HG03135 (cell line): ENCODE measurements at regions not wholly inside any gene's neighbourhood (a gene's known extent, or its start where the extent isn't known, plus 50 kb on each side); places are given as distances from the start of the nearest gene placed in this dataset.
"Not testable (repeated sequence)": the region's sequence is repeated elsewhere in the genome, so short reads cannot be mapped to it uniquely, and the experiment has no call there.

Source experiments
- ATAC-seq: cut with Tn5 transposase; IDR thresholded peaks from one replicate; pipeline ENCODE4 v1.9.1; 2021; ENCODE audit warnings: mild to moderate bottlenecking, moderate library complexity; ENCODE audit not compliant: unreplicated experiment

DNA sequence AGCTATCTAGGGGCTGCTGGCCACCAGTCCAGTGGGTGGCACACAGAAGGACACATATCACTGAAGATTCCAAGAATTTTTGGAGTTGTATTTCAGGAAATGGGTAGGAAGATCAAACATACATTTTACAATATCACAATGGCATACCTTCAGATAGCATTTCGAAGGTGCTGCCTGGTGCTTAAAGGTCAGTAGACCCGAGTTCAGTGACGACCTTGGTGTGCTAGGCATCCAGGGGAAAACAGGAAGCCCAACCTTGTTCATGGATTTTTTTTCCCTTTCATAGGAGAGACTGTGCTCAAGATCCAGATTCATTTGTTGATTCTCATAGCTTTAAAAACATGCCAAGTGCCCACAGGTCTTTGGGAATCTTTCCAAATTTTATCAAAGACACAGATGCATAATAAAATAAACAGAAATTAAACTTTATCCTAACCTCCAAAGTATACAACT is 51.0 kb upstream of the RCBTB2 start:
- ATAC-seq = no peak

DNA sequence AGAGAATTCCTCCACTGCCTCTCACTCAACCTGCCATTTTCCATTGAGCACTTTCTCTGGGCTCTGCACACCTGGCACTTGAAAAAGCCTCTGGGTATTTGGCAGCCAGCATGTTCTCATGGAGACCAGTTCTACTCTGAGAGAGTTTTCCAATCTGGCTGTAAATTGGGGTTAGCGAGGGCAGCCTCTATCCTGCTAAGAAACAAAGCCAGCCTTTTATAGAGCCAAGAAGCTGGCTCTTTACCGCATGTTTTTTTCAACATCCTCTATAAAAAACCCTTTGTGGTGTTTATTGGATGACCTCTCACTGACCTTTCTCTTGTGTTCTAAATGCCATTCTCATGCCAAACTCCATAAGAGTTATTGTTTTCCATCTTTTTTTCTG is 52.6 kb upstream of the RCBTB2 start:
- no peak for ATAC-seq

GRCh38 chr13:48586591-48587103 is 53.8 kb upstream of the RCBTB2 start:
- no peak for ATAC-seq

DNA sequence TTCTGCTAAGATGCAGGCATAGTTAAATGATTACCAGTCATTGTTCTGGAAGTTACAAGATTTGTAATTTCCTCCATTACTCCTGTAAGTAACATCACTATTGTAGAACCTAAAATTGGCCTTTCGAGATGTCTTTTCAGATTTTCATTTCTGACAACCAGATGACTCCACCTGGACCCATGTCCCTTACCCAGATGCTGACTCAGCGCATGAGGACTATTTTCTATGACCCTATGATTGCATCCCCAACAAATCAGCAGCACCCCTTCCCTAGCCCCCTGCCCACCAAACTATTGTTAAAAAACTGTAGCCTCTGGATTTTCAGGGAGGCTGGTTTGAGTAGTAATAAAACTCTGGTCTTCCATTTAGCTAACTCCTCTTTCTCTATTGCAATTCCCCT is 55.2 kb upstream of the RCBTB2 start:
- ATAC-seq = no peak

DNA sequence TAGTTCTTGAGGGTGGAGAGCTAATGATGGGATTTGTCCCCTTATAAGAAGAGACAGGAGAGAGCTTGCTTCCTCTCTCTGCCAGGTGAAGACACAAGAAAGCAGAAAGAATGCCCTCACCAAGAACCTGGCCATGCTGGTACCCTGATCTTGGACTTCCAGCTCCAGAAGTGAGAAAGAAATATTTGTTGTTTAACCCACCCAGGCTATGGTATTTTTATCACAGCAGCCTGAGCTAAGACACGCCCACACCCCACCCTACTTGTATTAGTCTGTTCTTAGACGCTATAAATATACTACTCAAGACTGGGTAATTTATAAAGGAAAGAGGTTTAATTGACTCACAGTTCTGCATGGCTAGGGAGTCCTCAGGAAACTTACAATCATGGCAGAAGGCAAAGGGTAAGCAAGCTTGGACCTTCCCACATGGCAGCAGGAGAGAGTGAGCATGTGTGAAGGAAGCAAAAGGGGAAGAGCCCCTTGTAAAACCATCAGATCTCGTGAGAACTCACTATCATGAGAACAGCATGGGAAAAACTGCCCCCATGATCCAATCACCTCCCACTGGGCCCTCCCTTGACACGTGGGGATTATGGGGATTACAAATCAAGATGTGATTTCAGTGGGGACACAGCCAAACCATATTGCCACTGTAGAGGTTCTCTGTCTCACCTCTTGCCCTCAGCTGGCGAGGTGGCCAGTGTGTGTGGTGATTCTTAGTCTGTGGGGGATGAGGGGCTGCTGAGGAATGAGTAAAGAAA is 57.4 kb upstream of the RCBTB2 start:
- no peak for ATAC-seq

DNA sequence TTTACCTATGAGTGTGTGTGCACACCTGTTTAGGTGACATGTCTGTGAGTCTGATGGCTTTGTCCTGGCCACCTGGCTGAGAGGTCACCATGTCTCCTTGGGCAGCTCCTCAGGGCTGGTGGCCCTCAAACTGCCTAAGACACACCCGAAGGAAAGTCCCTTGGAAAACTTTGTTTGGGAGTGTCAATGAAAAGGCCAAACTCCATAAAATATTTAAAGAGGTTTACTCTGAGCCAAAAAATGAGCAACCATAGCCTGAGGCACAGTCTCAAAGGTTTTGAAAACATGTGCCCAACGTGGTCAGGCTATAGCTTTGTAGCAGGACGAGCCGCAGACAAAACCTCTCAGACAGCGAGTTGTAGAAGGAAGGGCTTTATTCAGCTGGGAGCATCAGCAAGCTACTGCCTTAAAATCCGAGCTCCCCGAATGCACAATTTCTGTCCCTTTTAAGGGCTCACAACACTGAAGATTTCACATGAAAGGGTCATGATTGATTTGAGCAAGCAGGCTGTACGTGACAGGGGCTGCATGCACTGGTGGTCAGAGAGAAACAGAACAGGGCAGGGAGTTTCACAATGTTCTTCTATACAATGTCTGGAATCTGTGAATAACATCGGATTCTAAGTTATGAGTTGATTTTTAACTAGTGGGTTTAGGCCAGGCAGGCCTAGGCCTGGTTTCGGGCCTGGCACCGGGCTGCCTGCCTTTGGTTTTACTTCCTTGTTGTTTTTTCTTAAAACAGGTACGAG is 58.4 kb upstream of the RCBTB2 start:
- ATAC-seq = not testable (repeated sequence)

DNA sequence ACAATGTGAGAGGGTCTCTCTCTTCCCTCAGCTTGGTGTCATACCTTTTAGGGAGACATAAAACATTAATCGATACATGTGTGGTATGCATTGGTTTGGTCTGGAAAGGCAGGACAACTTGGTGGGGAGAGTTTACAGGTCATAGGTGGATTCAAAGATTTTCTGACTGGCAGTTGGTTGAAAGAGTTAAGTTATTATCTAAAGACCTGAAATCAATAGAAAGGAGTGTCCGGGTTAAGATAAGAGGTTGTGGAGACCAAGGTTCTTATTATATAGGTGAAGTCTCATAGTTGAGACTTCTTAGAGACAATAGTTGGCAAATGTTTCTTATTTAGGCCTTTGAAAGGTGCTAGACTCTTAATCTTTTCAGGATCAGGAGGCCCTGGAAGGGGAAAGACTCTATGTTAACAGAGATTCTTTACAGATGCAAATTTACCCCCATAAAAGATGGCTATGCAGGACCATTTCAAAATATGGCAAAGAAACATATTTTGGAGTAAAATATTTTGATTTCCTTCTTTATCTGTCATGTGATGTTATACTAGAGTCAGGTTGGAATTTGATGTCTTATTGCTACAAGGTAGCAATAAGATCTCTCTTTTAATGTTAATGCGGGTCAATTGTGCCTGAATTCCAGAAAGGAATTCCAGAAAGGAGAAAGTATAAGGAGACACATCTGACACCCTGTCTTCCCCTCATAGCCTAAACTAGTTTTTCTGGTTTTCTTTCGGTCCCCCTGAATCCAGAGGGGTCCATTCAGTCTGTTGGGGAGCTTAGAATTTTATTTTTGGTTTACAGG is 59.2 kb upstream of the RCBTB2 start:
- ATAC-seq = no peak

DNA sequence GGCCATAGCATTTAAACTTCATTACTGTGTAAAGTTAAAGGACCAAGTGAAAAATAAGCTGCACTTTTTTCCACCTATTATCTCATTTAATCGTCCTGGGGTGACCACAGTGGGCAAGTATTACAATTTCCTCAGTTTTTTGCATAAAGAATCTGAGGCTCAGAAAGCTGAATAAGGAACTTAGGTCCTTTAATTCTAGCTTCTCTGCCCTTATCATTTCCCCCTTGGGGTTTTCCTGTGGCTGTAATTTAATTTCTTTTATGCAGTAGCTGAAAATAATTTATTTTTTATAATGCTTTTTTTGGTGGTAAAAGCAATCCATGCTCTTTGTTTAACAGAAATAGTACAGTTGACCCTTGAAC is 59.8 kb upstream of the RCBTB2 start:
- no peak for ATAC-seq

- no peak for ATAC-seq
These were observed 60.2 kb upstream of the CYSLTR2 start for GRCh38 chr13:48593536-48593935.

DNA sequence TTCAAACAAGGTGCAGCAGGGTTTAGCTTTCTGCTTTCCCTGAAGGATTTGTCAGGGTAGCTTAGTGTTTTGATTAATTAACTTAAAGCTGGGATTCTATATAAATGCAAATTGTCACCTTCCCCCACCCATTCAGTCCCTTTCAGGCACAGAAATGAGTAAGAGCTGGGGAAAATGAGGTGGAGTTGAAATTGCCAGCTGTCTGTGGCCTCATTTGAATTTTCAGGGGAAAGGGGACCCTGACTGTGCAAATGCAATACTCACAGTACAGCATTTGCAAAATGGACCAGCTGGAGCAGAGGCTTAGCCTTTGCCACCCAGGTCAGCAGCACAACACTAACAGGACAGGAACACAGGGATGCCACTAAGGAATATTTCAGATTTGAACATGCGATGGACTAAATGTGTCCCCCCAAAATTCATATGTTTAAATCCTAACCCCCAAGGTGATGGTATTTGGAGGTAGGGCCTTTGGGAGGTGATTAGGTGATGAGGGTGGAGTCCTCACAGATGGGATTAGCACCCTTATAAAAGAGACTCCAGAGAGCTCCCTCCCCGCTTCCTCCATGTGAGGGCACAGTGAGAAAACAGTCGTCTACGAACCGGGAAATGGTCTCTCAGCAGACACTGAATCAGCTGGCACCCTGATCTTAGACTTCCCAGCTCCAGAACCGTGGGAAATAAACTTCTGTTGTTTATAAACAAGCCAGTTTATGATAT is 59.5 kb upstream of the CYSLTR2 start:
- no peak for ATAC-seq

DNA sequence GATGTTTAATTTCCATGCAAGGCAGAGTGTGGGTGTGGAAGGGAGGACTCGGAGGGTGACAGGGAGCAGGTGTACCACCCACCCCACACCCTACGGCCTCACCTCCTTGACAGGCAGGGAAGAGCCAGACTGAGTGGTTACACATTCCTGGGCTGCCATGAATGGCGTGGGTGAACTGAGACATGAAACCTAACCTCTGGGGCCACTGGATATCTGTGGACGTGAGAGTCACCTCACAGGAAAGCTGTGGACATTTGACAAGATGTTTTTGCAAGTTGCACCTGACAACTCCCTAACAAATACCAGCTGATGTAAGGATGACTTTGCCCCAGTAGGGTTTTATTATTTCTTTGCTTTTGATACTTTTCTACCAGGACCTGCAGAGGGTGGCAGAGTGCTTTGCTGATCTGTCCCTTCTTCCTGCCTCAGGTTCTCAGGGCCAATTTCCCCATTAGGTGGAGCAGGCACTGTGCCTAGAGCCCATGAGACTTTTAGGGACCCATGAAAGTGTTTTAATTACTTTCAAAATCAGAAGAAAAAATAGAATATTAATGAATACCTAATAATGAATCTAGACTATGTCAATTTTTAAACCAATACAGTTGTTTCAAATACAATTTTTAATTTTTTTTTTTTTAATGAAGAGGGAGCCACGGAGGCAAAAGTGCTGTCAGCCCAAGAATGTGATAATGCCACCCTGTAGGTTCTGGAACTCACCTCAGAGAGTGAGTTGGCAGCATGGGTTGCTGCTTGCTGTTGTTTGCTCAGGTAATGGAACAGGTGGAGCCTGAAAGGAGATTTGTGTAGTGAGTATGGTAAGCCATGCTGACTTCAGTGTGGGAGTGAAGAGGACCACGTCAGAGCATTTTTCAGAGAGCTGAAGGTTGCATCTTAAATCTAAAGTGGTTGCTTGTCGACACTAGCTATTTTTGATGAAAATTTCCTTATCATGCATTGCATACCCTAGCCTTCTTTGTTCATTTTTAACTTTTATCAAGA is 58.0 kb upstream of the CYSLTR2 start:
- ATAC-seq = peak; percentile 65

- no peak for ATAC-seq
These were observed 53.1 kb upstream of the CYSLTR2 start for GRCh38 chr13:48600374-48601364.

DNA sequence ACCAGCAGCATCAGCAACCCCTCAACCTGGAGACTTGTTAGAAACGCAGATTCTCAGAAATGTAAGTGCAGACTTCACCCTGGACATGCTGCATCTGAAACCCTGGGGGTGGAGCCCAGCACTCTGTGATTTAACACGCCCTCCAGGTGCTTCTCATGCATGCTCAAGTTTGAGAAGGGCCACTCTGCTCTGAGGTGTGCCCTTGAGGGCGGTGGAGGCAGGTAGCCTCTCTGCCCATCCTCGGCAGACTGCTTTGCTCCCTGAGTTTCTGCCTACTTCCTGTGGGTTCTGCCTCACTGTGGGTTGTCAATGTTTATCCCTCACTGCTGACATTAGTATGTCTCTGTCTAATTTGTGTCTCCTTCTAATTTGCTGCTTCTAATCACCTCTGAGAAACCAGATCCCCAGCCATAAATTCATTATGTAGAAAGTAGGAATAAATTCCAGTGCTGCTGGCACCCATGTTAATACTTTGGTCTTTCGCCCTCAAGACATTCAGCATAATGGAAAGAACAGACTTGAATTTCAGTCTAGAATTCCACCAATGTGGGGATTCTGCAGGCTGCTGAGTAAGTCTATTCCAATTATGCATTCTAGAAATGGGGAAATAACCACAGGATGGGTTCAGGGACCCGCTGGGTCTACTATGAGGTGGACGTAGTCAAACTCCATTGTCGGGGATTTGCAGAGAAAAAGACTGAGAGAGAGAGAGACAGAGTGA is 51.3 kb upstream of the CYSLTR2 start:
- ATAC-seq = no peak

GRCh38 chr13:48603375-48603774 is 50.4 kb upstream of the CYSLTR2 start:
- ATAC-seq = no peak
